GM13976 (cell line): ENCODE measurements at regions not wholly inside any gene's neighbourhood (a gene's known extent, or its start where the extent isn't known, plus 50 kb on each side); places are given as distances from the start of the nearest gene placed in this dataset.

ENCODE experiments used
- DNase-seq: peaks from one replicate; pipeline ENCODE4 v3.0.0; 2012; ENCODE audit warnings: low spot score
- in situ Hi-C: fragments of 300-500 bp; cut with MboI; formaldehyde crosslinking; loops from one replicate; pipeline ENCODE4 v1.12.0; 2022; ENCODE audit warnings: low sequenced_read_pairs, mixed read lengths, inconsistent platforms; ENCODE audit not compliant: unreplicated experiment
- TF ChIP-seq, protein P1 (sequence below): IDR thresholded peaks from 2 replicates; pipeline ENCODE4 v1.5.1; 2012; ENCODE audit warnings: borderline replicate concordance, mild to moderate bottlenecking; ENCODE audit not compliant: insufficient read depth; ENCODE audit errors: extremely low read depth, missing control alignments, control extremely low read depth

- in situ Hi-C loops, result no loop called here
- TF ChIP-seq, protein P1, sequence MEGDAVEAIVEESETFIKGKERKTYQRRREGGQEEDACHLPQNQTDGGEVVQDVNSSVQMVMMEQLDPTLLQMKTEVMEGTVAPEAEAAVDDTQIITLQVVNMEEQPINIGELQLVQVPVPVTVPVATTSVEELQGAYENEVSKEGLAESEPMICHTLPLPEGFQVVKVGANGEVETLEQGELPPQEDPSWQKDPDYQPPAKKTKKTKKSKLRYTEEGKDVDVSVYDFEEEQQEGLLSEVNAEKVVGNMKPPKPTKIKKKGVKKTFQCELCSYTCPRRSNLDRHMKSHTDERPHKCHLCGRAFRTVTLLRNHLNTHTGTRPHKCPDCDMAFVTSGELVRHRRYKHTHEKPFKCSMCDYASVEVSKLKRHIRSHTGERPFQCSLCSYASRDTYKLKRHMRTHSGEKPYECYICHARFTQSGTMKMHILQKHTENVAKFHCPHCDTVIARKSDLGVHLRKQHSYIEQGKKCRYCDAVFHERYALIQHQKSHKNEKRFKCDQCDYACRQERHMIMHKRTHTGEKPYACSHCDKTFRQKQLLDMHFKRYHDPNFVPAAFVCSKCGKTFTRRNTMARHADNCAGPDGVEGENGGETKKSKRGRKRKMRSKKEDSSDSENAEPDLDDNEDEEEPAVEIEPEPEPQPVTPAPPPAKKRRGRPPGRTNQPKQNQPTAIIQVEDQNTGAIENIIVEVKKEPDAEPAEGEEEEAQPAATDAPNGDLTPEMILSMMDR, result no peak
- no peak for DNase-seq
Observed at GRCh38 chr2:60167089-60167488, 386.4 kb downstream of the BCL11A start.

- no peak for DNase-seq
- in situ Hi-C loops, result no loop called here
- TF ChIP-seq, protein P1, result no peak
Observed at GRCh38 chr2:60163691-60164090, 389.8 kb downstream of the BCL11A start.

- TF ChIP-seq, protein P1, result no peak
- DNase-seq, result no peak
- in situ Hi-C loops, result no loop called here
Observed at GRCh38 chr2:60159519-60159918, 393.9 kb downstream of the BCL11A start.

- TF ChIP-seq, protein P1, result no peak
- in situ Hi-C loops, result no loop called here
Observed at GRCh38 chr2:60158262-60158661, 395.2 kb downstream of the BCL11A start.

DNA sequence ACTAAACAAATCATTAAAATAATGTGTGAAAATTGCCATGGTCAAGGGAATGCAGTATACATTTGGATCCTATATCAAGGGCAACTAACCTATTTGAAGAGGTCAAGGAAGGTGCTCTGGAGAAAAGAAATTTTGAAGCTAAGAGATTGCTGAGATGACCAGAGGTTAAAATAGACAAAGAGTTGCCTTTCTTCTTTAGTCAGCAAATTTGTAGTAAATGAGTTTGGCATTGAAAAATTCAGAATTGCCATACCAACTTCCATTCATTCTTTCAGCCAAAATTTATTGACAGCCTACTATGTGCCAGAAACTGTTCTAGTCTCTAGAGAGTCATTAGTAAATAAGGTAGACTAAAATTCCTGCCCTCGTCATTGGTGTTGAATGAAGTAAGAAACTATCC is 396.2 kb downstream of the BCL11A start:
- DNase-seq, result no peak
- in situ Hi-C loops, result no loop called here
- TF ChIP-seq, protein P1, result no peak

More at GRCh38 chr2:60158262-60158661, 395.2 kb downstream of the BCL11A start:
- DNase-seq, result no peak

DNA sequence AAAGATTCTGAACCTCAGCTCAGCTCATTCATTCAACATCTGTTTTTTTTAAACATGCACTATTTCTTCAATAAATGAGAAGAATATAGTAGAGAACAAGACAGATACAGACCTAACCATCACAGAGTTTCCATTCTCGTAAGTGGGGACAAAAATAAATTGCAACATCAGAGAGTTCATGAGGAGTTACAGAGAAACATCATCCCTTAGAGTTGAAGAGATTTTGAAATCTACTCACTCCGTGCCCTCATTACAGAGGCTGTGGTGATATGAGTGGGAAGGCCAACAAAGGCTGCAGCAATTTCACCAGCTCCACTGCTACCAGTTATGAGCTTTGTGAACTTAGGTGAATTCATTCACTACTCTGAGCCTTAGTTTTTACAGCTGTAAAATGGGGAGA is 399.3 kb downstream of the BCL11A start:
- in situ Hi-C loops, result no loop called here
- TF ChIP-seq, protein P1, result no peak

More for the DNA sequence above, 399.3 kb downstream of the BCL11A start:
- no peak for DNase-seq
